GM18499 (cell line): ENCODE measurements at regions not wholly inside any gene's neighbourhood (a gene's known extent, or its start where the extent isn't known, plus 50 kb on each side); places are given as distances from the start of the nearest gene placed in this dataset.

Experiments
- ATAC-seq: cut with Tn5 transposase; IDR thresholded peaks from one replicate; pipeline ENCODE4 v1.9.1; 2021; ENCODE audit warnings: moderate number of reproducible peaks; ENCODE audit not compliant: insufficient read depth, unreplicated experiment

- no peak for ATAC-seq
Measured at GRCh38 chr6:148112851-148113319, 229.8 kb upstream of the SASH1 start.

GRCh38 chr6:148116001-148116400, 226.6 kb upstream of the SASH1 start:
- ATAC-seq, result no peak

GRCh38 chr6:148118244-148118643, 224.4 kb upstream of the SASH1 start:
- ATAC-seq, result no peak

GRCh38 chr6:148128014-148128730, 214.5 kb upstream of the SASH1 start:
- ATAC-seq, result no peak

- ATAC-seq, result no peak
Measured at GRCh38 chr6:148134592-148134991, 208.0 kb upstream of the SASH1 start.

- ATAC-seq, result no peak
Measured at GRCh38 chr6:148136586-148136985, 206.1 kb upstream of the SASH1 start.

GRCh38 chr6:148137652-148138051, 205.0 kb upstream of the SASH1 start:
- no peak for ATAC-seq

- ATAC-seq, result no peak
Measured at GRCh38 chr6:148138573-148138972, 204.1 kb upstream of the SASH1 start.

GRCh38 chr6:148140772-148141557, 201.7 kb upstream of the SASH1 start:
- ATAC-seq, result no peak

GRCh38 chr6:148142821-148143220, 199.8 kb upstream of the SASH1 start:
- ATAC-seq, result no peak

- no peak for ATAC-seq
Measured at GRCh38 chr6:148143771-148144170, 198.9 kb upstream of the SASH1 start.

GRCh38 chr6:148144917-148145521, 197.6 kb upstream of the SASH1 start:
- no peak for ATAC-seq

- no peak for ATAC-seq
Measured at GRCh38 chr6:148146717-148147462, 195.7 kb upstream of the SASH1 start.

- ATAC-seq, result no peak
Measured at GRCh38 chr6:148147463-148147830, 195.2 kb upstream of the SASH1 start.

- no peak for ATAC-seq
Measured at GRCh38 chr6:148151896-148152643, 190.6 kb upstream of the SASH1 start.

GRCh38 chr6:148154668-148155067, 188.0 kb upstream of the SASH1 start:
- no peak for ATAC-seq

GRCh38 chr6:148155293-148155692, 187.3 kb upstream of the SASH1 start:
- ATAC-seq, result no peak

GRCh38 chr6:148157841-148158240, 184.8 kb upstream of the SASH1 start:
- no peak for ATAC-seq

GRCh38 chr6:148164645-148165044, 178.0 kb upstream of the SASH1 start:
- ATAC-seq, result no peak
